Nephron (organoid): ENCODE measurements at regions not wholly inside any gene's neighbourhood (a gene's known extent, or its start where the extent isn't known, plus 50 kb on each side); places are given as distances from the start of the nearest gene placed in this dataset.
"Not testable (repeated sequence)": the region's sequence is repeated elsewhere in the genome, so short reads cannot be mapped to it uniquely, and the experiment has no call there.

Experiments
- H3K27ac Mint-ChIP-seq, 3 experiments: 2 replicates each; pipeline ENCODE4 v1.8.0; 2020; ENCODE audit warnings: mixed read lengths in 3 of 3, mild to moderate bottlenecking in 2 of 3, moderate library complexity in 1 of 3
- H3K27me3 Mint-ChIP-seq: 2 replicates; pipeline ENCODE4 v1.8.0; 2021; ENCODE audit warnings: low read depth, mild to moderate bottlenecking, moderate library complexity, mixed read lengths
- H3K36me3 Mint-ChIP-seq: 2 replicates; pipeline ENCODE4 v1.8.0; 2020; ENCODE audit warnings: low read depth, mixed read lengths
- H3K4me1 Mint-ChIP-seq: 2 replicates; pipeline ENCODE4 v1.8.0; 2020; ENCODE audit warnings: mixed read lengths
- H3K4me3 Mint-ChIP-seq, 3 experiments: 2 replicates each; pipeline ENCODE4 v1.8.0; 2020; ENCODE audit warnings: mild to moderate bottlenecking in 3 of 3, mixed read lengths in 3 of 3, moderate library complexity in 2 of 3
- H3K9me3 Mint-ChIP-seq: 2 replicates; pipeline ENCODE4 v1.8.0; 2020; ENCODE audit warnings: mixed read lengths
- CTCF ChIP-seq, 3 experiments: fragments of 200-600 bp; sonication (generic); IDR thresholded peaks; one replicate each; pipeline ENCODE4 v1.5.0; 2021; ENCODE audit warnings: antibody characterized with exemption in 3 of 3; ENCODE audit not compliant: unreplicated experiment in 3 of 3

GRCh38 chr2:95700519-95700918, 108.7 kb downstream of the TRIM43 start:
- TF ChIP-seq CTCF (IDR thresholded peaks at IDR 0.05; ENCODE audit: unreplicated experiment in 3 of 3) = no peak
- Mint-ChIP-seq H3K9me3 (peaks cover 2% of the 10 kb centered on the region), H3K27me3 (peaks cover 31% of the 10 kb centered on the region), H3K36me3 (no peaks in the 10 kb centered on the region), H3K4me3 (no peak overlapping the region), H3K4me1 (peaks cover 6% of the 10 kb centered on the region), H3K27ac (no peak overlapping the region)

- Mint-ChIP-seq H3K4me1 (peaks cover 6% of the 10 kb centered on the region), H3K9me3 (no peaks in the 10 kb centered on the region), H3K27ac (no peak overlapping the region), H3K4me3 (no peak overlapping the region), H3K36me3 (no peaks in the 10 kb centered on the region), H3K27me3 (peaks cover 16% of the 10 kb centered on the region)
- no peak for TF ChIP-seq CTCF (IDR thresholded peaks at IDR 0.05; ENCODE audit: unreplicated experiment in 3 of 3)
Observed at GRCh38 chr2:95702471-95702870, 110.7 kb downstream of the TRIM43 start.

GRCh38 chr2:95707161-95707560, 115.4 kb downstream of the TRIM43 start:
- not testable (repeated sequence) for H3K27ac Mint-ChIP-seq, H3K27me3 Mint-ChIP-seq, H3K36me3 Mint-ChIP-seq, H3K4me3 Mint-ChIP-seq, H3K4me1 Mint-ChIP-seq
- H3K9me3 Mint-ChIP-seq = peaks cover 12% of the 10 kb centered on the region

GRCh38 chr2:95707837-95708236, 116.0 kb downstream of the TRIM43 start:
- Mint-ChIP-seq H3K36me3 (no peaks in the 10 kb centered on the region), H3K4me3 (no peak overlapping the region), H3K4me1 (peaks cover 1% of the 10 kb centered on the region), H3K9me3 (peaks cover 12% of the 10 kb centered on the region), H3K27me3 (peaks cover 6% of the 10 kb centered on the region), H3K27ac (no peak overlapping the region)
- no peak for TF ChIP-seq CTCF (IDR thresholded peaks at IDR 0.05; ENCODE audit: unreplicated experiment in 3 of 3)

- peaks cover 4% of the 10 kb centered on the region for H3K27me3 Mint-ChIP-seq
Observed at GRCh38 chr2:95709831-95710230, 118.0 kb downstream of the TRIM43 start.

GRCh38 chr2:95713470-95714177, 121.8 kb downstream of the TRIM43 start:
- peaks cover 20% of the 10 kb centered on the region for H3K4me1 Mint-ChIP-seq
- H3K4me3 Mint-ChIP-seq = not testable (repeated sequence)

More at GRCh38 chr2:95709831-95710230, 118.0 kb downstream of the TRIM43 start:
- Mint-ChIP-seq H3K4me1 (peaks cover 14% of the 10 kb centered on the region), H3K27ac (peak overlapping the region in 2 of 3 experiments; percentile 4 to 5), H3K36me3 (no peaks in the 10 kb centered on the region), H3K4me3 (no peak overlapping the region), H3K9me3 (peaks cover 12% of the 10 kb centered on the region)
- TF ChIP-seq CTCF (IDR thresholded peaks at IDR 0.05; ENCODE audit: unreplicated experiment in 3 of 3) = no peak

GRCh38 chr2:95714398-95714797, 122.6 kb downstream of the TRIM43 start:
- H3K27me3 Mint-ChIP-seq, H3K4me3 Mint-ChIP-seq, H3K27ac Mint-ChIP-seq, H3K9me3 Mint-ChIP-seq, H3K36me3 Mint-ChIP-seq: not testable (repeated sequence)
- H3K4me1 Mint-ChIP-seq = peaks cover 20% of the 10 kb centered on the region

More at GRCh38 chr2:95713470-95714177, 121.8 kb downstream of the TRIM43 start:
- not testable (repeated sequence) for H3K9me3 Mint-ChIP-seq, H3K27me3 Mint-ChIP-seq, H3K36me3 Mint-ChIP-seq
- peak overlapping the region in 2 of 3 experiments; percentile 27 to 42 for H3K27ac Mint-ChIP-seq
